Retinal pigment epithelial cell (primary cell): ENCODE measurements at regions not wholly inside any gene's neighbourhood (a gene's known extent, or its start where the extent isn't known, plus 50 kb on each side); places are given as distances from the start of the nearest gene placed in this dataset.

Experiments
- DNase-seq: peaks from one replicate; pipeline ENCODE4 v3.0.0-alpha.2; 2010; ENCODE audit warnings: low read depth
- H3K4me3 ChIP-seq: 2 replicates; pipeline ENCODE4 v1.5.1; 2011; ENCODE audit warnings: mild to moderate bottlenecking, low read length, control low read depth, moderate library complexity
- TF ChIP-seq, protein P1 (sequence below): conservative IDR thresholded peaks from 2 replicates; pipeline ENCODE4 v1.5.1; 2011; ENCODE audit warnings: low read depth, low read length, control low read depth, inconsistent platforms

DNA sequence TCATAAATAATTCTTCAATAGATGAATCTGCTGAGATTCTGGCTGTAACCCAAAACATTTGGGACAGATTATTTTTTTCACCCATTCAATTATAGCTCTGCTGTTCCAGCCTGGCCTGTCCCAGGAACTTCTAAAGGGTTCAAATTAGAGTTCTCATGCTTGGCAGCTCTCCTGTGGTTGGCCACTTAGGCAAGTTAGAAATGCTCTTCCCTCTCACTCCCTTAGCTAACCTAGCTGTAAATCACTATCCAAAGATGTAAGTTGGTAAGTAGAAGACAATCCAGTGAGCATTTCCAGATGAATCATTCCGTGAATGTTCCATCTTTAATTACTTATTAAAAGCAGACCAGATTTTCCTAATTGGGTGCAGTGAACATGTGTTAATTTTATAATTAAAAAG lies 760.4 kb upstream of the TBX3 start:
- DNase-seq: no peak
- TF ChIP-seq, protein P1, sequence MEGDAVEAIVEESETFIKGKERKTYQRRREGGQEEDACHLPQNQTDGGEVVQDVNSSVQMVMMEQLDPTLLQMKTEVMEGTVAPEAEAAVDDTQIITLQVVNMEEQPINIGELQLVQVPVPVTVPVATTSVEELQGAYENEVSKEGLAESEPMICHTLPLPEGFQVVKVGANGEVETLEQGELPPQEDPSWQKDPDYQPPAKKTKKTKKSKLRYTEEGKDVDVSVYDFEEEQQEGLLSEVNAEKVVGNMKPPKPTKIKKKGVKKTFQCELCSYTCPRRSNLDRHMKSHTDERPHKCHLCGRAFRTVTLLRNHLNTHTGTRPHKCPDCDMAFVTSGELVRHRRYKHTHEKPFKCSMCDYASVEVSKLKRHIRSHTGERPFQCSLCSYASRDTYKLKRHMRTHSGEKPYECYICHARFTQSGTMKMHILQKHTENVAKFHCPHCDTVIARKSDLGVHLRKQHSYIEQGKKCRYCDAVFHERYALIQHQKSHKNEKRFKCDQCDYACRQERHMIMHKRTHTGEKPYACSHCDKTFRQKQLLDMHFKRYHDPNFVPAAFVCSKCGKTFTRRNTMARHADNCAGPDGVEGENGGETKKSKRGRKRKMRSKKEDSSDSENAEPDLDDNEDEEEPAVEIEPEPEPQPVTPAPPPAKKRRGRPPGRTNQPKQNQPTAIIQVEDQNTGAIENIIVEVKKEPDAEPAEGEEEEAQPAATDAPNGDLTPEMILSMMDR: no peak
- no peak overlapping the region for H3K4me3 ChIP-seq

DNA sequence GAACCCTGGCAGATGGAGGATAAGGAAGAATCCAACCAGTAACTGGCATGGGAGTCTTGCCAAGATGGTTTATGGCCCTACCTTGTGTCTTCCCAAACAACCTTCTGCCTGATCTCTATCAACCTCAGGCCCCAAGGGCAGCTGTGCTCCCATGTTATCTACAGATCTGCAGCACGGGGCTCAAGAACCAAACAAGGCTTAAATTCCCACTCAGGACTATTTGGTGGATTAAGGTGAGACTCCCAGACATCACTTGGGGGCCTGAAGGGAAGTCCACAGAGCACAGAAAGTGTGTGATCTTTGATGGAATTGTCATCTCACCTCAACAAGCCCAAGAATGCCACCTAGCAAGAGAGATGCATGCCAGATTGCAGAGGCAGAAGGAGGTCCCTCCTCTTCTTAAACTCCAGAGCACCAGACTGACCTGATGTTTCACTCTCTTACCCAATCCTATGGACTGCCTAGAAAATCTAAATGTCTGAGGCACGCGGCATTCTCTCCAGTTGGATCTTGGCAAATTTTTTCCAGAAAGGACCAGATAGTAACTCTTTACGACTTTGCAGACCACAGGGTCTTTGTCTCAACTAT lies 759.5 kb upstream of the TBX3 start:
- no peak overlapping the region for H3K4me3 ChIP-seq
- TF ChIP-seq, protein P1: no peak
- DNase-seq: no peak

DNA sequence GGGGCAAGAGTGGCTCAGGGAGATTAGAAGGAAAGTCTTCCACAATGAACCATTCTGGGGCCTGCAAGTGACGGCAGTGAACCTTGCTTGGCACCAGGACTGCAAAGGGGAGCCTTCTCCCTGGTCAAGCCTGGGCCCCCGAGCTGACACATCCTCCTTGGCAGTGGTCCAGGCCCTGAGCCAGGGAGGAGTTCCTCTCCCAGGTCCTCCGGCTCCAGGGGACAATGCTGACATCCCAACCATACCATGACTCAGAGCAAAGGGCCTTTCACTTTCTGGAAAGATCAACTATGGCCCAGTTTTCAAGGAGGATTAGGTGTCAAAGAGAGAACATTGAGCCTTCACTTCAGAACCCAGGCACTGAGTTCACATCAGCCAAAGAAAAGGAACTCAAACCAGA lies 756.5 kb upstream of the TBX3 start:
- peak; percentile 28 for DNase-seq
- no peak overlapping the region for H3K4me3 ChIP-seq
- TF ChIP-seq, protein P1: no peak

DNA sequence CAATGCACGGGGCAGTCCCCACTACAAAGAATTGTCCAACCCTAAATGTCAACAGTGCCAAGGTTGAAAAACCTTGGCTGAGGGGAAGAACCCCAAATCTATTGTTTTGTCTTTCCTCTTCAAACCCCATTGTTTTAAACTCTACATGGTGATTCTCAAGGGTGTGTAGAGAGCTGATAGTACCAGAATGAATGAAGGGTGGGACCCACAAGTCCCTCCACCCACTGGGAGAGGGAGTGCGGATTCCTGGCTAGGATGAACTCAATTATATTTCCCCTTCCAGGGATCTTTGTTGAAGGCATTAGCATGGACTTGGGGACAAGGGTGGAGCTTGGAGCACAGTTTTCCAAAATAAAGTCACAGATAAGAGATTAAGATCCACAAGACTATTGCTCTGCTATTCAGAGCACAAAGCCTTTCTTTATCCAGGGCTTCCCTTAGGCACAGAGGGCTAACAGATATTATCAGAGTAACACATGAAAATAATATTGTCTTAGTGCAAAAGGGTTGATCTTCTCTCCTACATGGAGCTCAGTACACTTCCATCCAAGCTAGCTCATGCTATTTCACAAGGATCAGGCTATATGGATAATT lies 755.1 kb upstream of the TBX3 start:
- TF ChIP-seq, protein P1: no peak
- no peak for DNase-seq
- no peak overlapping the region for H3K4me3 ChIP-seq

DNA sequence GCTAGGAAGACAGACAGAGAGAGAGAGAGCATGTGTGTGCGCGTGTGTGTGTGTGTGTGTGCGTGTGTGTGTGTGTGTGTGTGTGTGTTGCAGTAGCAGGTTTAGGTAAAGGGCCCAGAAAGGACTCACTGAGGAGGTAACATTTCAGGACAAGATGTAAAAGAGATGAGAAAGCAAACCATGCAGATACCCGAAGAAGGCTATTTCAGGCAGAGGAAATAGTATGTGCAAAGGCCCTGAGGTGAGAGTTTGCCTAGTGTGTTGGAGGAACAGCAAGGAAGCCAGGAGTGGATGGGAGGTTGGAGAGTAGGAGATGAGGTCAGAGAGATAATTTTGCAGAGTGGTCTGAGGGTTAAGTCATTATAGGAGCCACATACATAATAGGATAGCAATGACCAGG lies 754.3 kb upstream of the TBX3 start:
- no peak for DNase-seq
- TF ChIP-seq, protein P1: no peak
- no peak overlapping the region for H3K4me3 ChIP-seq

DNA sequence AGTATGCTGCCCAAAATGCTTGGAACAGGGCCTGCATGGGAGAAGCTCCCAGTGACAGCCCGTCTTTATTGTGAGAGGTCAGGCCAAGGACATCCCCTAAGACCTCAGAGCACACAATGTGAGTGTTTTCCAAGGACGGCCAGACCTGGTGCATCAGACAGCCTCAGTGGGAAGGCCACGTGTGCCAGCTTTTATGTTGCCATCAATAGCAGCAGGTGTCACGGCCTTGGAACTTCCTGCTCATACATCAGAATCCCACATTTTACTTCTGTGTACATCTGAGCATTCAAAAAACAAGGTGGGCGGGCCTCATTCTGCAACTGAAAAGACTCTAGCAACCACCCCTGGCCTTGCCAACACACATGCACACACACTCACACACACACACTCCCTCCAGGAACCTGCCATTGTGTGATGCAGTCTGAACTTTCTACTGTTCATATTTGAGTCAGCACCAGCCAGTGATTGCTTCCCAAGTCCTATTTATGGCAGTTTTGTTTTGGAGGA lies 753.1 kb upstream of the TBX3 start:
- TF ChIP-seq, protein P1: no peak
- no peak overlapping the region for H3K4me3 ChIP-seq
- DNase-seq: no peak

DNA sequence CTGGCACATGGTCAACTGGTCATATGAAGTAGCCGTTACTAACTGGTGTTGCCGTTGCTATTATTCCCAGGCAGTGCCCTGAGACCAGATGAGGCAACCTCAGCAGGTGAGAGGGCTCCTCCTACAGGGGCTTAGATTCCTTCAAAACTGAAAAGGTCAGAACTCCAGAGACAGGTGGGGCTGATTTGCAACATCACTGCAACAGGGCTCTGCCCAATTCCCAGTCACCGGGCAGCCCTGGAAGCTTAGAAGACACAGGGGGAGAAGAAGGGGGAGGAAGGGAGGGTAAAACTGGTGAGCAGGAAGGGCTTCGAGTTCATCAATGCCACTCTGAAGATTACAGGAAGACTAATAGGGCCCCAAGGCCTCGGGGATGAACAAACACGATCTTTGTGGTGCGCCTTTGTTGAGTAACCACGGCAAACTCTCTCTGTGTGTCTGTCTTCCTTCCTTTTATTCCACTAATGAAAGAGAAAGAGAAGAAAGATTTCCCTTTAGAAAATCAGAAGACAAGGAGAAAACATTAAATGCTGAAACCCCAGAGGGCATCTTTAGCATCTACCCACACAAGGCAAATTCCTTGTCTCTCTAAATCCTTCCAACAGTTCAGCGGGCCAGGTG lies 749.1 kb upstream of the TBX3 start:
- TF ChIP-seq, protein P1: no peak
- no peak for DNase-seq
- H3K4me3 ChIP-seq: no peak overlapping the region
